OCI-LY7 (cell line): ENCODE measurements at regions not wholly inside any gene's neighbourhood (a gene's known extent, or its start where the extent isn't known, plus 50 kb on each side); places are given as distances from the start of the nearest gene placed in this dataset.
"Not testable (repeated sequence)": the region's sequence is repeated elsewhere in the genome, so short reads cannot be mapped to it uniquely, and the experiment has no call there.

Source experiments
- BruUV-seq: library from RNA; stranded (reverse); fragments of 400-500 nt; replicated peaks from 2 replicates; lab custom pipeline; 2021; lab: Mats Ljungman, UMichigan
- CTCF ChIA-PET: fragments of 300-600 bp; sonication (Branson Sonifier 250); formaldehyde crosslinking; loops from one replicate; lab custom pipeline; 2022; ENCODE audit warnings: antibody characterized with exemption; ENCODE audit not compliant: unreplicated experiment; lab: Charles Lee
- POLR2A ChIA-PET: fragments of 300-600 bp; sonication (Branson Sonifier 250); formaldehyde crosslinking; loops from one replicate; lab custom pipeline; 2022; ENCODE audit warnings: antibody characterized with exemption; lab: Charles Lee
- DNase-seq: peaks from one replicate; pipeline ENCODE4 v3.0.0-alpha.2; 2015; ENCODE audit warnings: low spot score
- H2AFZ ChIP-seq: fragments of 200-600 bp; sonication (generic), shearing (Covaris generic); 2 replicates; pipeline ENCODE4 v1.6.1; 2014; ENCODE audit warnings: mild to moderate bottlenecking, antibody characterized with exemption, low read length, moderate library complexity
- H3K27ac ChIP-seq: fragments of 200-600 bp; sonication (generic); 2 replicates; pipeline ENCODE4 v1.5.1; 2014; ENCODE audit warnings: mixed run types, low read depth, mild to moderate bottlenecking, moderate library complexity, low read length, inconsistent platforms; ENCODE audit not compliant: poor library complexity, severe bottlenecking
- H3K36me3 ChIP-seq: fragments of 200-600 bp; sonication (generic); 2 replicates; pipeline ENCODE4 v1.6.1; 2014; ENCODE audit warnings: mild to moderate bottlenecking, antibody characterized with exemption, low read length, moderate library complexity, mixed read lengths; ENCODE audit not compliant: insufficient read depth
- H3K4me1 ChIP-seq: fragments of 200-600 bp; sonication (generic); 2 replicates; pipeline ENCODE4 v1.5.1; 2014; ENCODE audit warnings: mild to moderate bottlenecking, low read length; ENCODE audit not compliant: insufficient read depth, poor library complexity, severe bottlenecking
- H3K4me2 ChIP-seq: fragments of 200-600 bp; sonication (generic); 2 replicates; pipeline ENCODE4 v1.6.1; 2014; ENCODE audit warnings: mild to moderate bottlenecking, low read length
- H3K4me3 ChIP-seq: fragments of 200-600 bp; sonication (generic); 2 replicates; pipeline ENCODE4 v1.5.1; 2014; ENCODE audit warnings: mild to moderate bottlenecking, low read depth, low read length; ENCODE audit not compliant: poor library complexity, severe bottlenecking
- H3K79me2 ChIP-seq: fragments of 200-600 bp; sonication (generic); 2 replicates; pipeline ENCODE4 v1.6.1; 2016; ENCODE audit warnings: low read depth, mild to moderate bottlenecking, low read length, moderate library complexity, mixed read lengths; ENCODE audit not compliant: insufficient read depth
- H3K9me2 ChIP-seq: fragments of 200-600 bp; sonication (generic); 2 replicates; pipeline ENCODE4 v1.6.1; 2016; ENCODE audit warnings: mild to moderate bottlenecking, low read length, mixed read lengths; ENCODE audit not compliant: insufficient read depth
- H3K9me3 ChIP-seq: fragments of 200-600 bp; sonication (generic); 2 replicates; pipeline ENCODE4 v1.6.1; 2014; ENCODE audit warnings: mild to moderate bottlenecking, mixed run types, low read length, mixed read lengths
- H4K20me1 ChIP-seq: fragments of 200-600 bp; sonication (generic); 2 replicates; pipeline ENCODE4 v1.6.1; 2014; ENCODE audit warnings: mild to moderate bottlenecking, antibody characterized with exemption, low read length, moderate library complexity, mixed read lengths; ENCODE audit not compliant: insufficient read depth
- CTCF ChIP-seq: fragments of 200-600 bp; sonication (generic); conservative IDR thresholded peaks from 2 replicates; pipeline ENCODE4 v1.5.1; 2014; ENCODE audit warnings: mild to moderate bottlenecking, antibody characterized with exemption, low read length, moderate library complexity, mixed read lengths
- EZH2phosphoT487 ChIP-seq: fragments of 200-600 bp; sonication (generic); IDR thresholded peaks from 2 replicates; pipeline ENCODE4 v1.6.1; 2018; ENCODE audit warnings: low read depth, borderline replicate concordance, mild to moderate bottlenecking, mixed run types, antibody characterized with exemption, low read length, moderate library complexity, mixed read lengths
- intact Hi-C: fragments of 100-400 bp; cut with micrococcal nuclease; formaldehyde crosslinking; loops from one replicate; pipeline ENCODE4 v1.10.0; 2022; ENCODE audit not compliant: unreplicated experiment

- no TSS peak for BruUV-seq
- Histone ChIP-seq H3K27ac (no peak overlapping the region), H3K9me2 (no peaks in the 10 kb centered on the region; the same call in 1 of the 2 replicates), H4K20me1 (no peaks in the 10 kb centered on the region), H3K79me2 (no peaks in the 10 kb centered on the region), H3K4me1 (no peaks in the 10 kb centered on the region), H2AFZ (no peak overlapping the region), H3K9me3 (no peaks in the 10 kb centered on the region), H3K4me2 (no peak overlapping the region), H3K4me3 (no peak overlapping the region), H3K36me3 (no peaks in the 10 kb centered on the region)
- intact Hi-C loops, result no loop called here
- no peak for DNase-seq
- no peak for TF ChIP-seq CTCF
- CTCF ChIA-PET, result no interaction called here
- POLR2A ChIA-PET, result no interaction called here
These were observed 58.9 kb upstream of the SAMD5 start for GRCh38 chr6:147449405-147450161.

- no peak for DNase-seq
- Histone ChIP-seq H2AFZ (no peak overlapping the region), H3K9me2 (no peaks in the 10 kb centered on the region), H3K4me2 (no peak overlapping the region), H4K20me1 (no peaks in the 10 kb centered on the region), H3K9me3 (no peaks in the 10 kb centered on the region), H3K27ac (no peak overlapping the region), H3K4me3 (no peak overlapping the region), H3K4me1 (no peaks in the 10 kb centered on the region), H3K79me2 (no peaks in the 10 kb centered on the region), H3K36me3 (no peaks in the 10 kb centered on the region)
- CTCF ChIA-PET, result no interaction called here
- no peak for TF ChIP-seq EZH2phosphoT487
- intact Hi-C loops, result no loop called here
- BruUV-seq, result no TSS peak
- POLR2A ChIA-PET, result no interaction called here
These were observed 55.1 kb upstream of the SAMD5 start for GRCh38 chr6:147453361-147453760.

- H3K4me2 ChIP-seq, H3K4me1 ChIP-seq, H3K79me2 ChIP-seq, DNase-seq, H3K9me3 ChIP-seq, H3K27ac ChIP-seq, POLR2A ChIA-PET, H3K9me2 ChIP-seq, intact Hi-C loops, H3K4me3 ChIP-seq, H4K20me1 ChIP-seq, BruUV-seq, CTCF ChIA-PET, H3K36me3 ChIP-seq, H2AFZ ChIP-seq: not testable (repeated sequence)
These were observed 53.6 kb upstream of the SAMD5 start for GRCh38 chr6:147454862-147455261.
